Caco-2 (cell line): ENCODE measurements at regions not wholly inside any gene's neighbourhood (a gene's known extent, or its start where the extent isn't known, plus 50 kb on each side); places are given as distances from the start of the nearest gene placed in this dataset.

Experiments used
- BruUV-seq: library from RNA; stranded (reverse); fragments of 400-500 nt; replicated peaks from 2 replicates; lab custom pipeline; 2021; lab: Mats Ljungman, UMichigan
- CTCF ChIA-PET: fragments of 300-600 bp; sonication (Branson Sonifier 250); formaldehyde crosslinking; loops from one replicate; lab custom pipeline; 2022; ENCODE audit warnings: antibody characterized with exemption; lab: Charles Lee
- POLR2A ChIA-PET: fragments of 300-600 bp; sonication (Branson Sonifier 250); formaldehyde crosslinking; loops from one replicate; lab custom pipeline; 2022; ENCODE audit warnings: antibody characterized with exemption; lab: Charles Lee
- DNase-seq, 2 experiments: peaks; one replicate each; pipeline versions ENCODE4 v3.0.0 to v3.0.0-alpha.2; 2020 to 2022
- H3K27me3 ChIP-seq: replicated peaks from 2 replicates; pipeline ENCODE4 v1.6.0; 2011; ENCODE audit warnings: low read length; ENCODE audit not compliant: control insufficient read depth, insufficient read depth
- H3K36me3 ChIP-seq: 2 replicates; pipeline ENCODE4 v1.5.1; 2011; ENCODE audit warnings: low read length; ENCODE audit not compliant: control insufficient read depth, insufficient read depth
- H3K4me1 ChIP-seq: fragments of 250-450 bp; sonication (Bioruptor Pico); 2 replicates; pipeline ENCODE4 v1.5.1; 2020; ENCODE audit warnings: mild to moderate bottlenecking
- H3K4me3 ChIP-seq: 2 replicates; pipeline ENCODE4 v1.5.1; 2011; ENCODE audit warnings: low read depth, mild to moderate bottlenecking, control low read depth, low read length
- H3K9me3 ChIP-seq: fragments of 250-450 bp; sonication (Bioruptor Pico); 2 replicates; pipeline ENCODE4 v1.5.1; 2020; ENCODE audit warnings: mild to moderate bottlenecking, moderate library complexity
- H3K27ac Mint-ChIP-seq: one replicate; pipeline ENCODE4 v1.8.0; 2022; ENCODE audit warnings: mixed read lengths; ENCODE audit not compliant: unreplicated experiment
- H3K27me3 Mint-ChIP-seq: one replicate; pipeline ENCODE4 v1.8.0; 2022; ENCODE audit warnings: mixed read lengths; ENCODE audit not compliant: insufficient read depth, unreplicated experiment
- H3K36me3 Mint-ChIP-seq: one replicate; pipeline ENCODE4 v1.8.0; 2022; ENCODE audit warnings: mild to moderate bottlenecking, mixed read lengths; ENCODE audit not compliant: insufficient read depth, unreplicated experiment
- H3K4me1 Mint-ChIP-seq: one replicate; pipeline ENCODE4 v1.8.0; 2022; ENCODE audit warnings: low read depth, mixed read lengths; ENCODE audit not compliant: unreplicated experiment
- H3K4me3 Mint-ChIP-seq: one replicate; pipeline ENCODE4 v1.8.0; 2022; ENCODE audit warnings: mild to moderate bottlenecking, moderate library complexity, mixed read lengths; ENCODE audit not compliant: unreplicated experiment
- H3K9me3 Mint-ChIP-seq: one replicate; pipeline ENCODE4 v1.8.0; 2022; ENCODE audit warnings: mixed read lengths; ENCODE audit not compliant: unreplicated experiment
- CTCF ChIP-seq, 2 experiments: fragments of 200-600 bp in 1 of 2; IDR thresholded peaks; 1 replicate in 1 of 2; 2 replicates in 1 of 2; pipeline versions ENCODE4 v1.5.1 to v1.8.0; 2011 to 2022; ENCODE audit warnings: antibody characterized with exemption in 1 of 2, control low read depth in 1 of 2, inconsistent platforms in 1 of 2, low read depth in 1 of 2, low read length in 1 of 2, mild to moderate bottlenecking in 1 of 2, moderate library complexity in 1 of 2; ENCODE audit not compliant: insufficient read depth in 1 of 2, severe bottlenecking in 1 of 2, unreplicated experiment in 1 of 2
- intact Hi-C: fragments of 100-400 bp; cut with micrococcal nuclease; formaldehyde crosslinking; loops from one replicate; pipeline ENCODE4 v1.10.0; 2022; ENCODE audit not compliant: unreplicated experiment

- Histone ChIP-seq H3K4me1 (no peaks in the 10 kb centered on the region), H3K27me3 (no peaks in the 10 kb centered on the region), H3K4me3 (no peak overlapping the region), H3K36me3 (no peaks in the 10 kb centered on the region), H3K9me3 (no peaks in the 10 kb centered on the region)
- no peak for DNase-seq
- Mint-ChIP-seq H3K4me1 (no peaks in the 10 kb centered on the region), H3K4me3 (no peak overlapping the region), H3K27me3 (peaks cover 7% of the 10 kb centered on the region), H3K27ac (no peak overlapping the region), H3K36me3 (no peaks in the 10 kb centered on the region), H3K9me3 (no peaks in the 10 kb centered on the region)
- TF ChIP-seq CTCF (IDR thresholded peaks at IDR 0.05; ENCODE audit: insufficient read depth in 1 of 2, low read depth in 1 of 2, low read length in 1 of 2, severe bottlenecking in 1 of 2, unreplicated experiment in 1 of 2) = no peak
- ChIA-PET CTCF (no interaction called here), POLR2A (no interaction called here)
- intact Hi-C loops = no loop called here
- BruUV-seq = no TSS peak
These were observed 615.9 kb downstream of the RNF144B start for GRCh38 chr6:19002976-19003560.

DNA sequence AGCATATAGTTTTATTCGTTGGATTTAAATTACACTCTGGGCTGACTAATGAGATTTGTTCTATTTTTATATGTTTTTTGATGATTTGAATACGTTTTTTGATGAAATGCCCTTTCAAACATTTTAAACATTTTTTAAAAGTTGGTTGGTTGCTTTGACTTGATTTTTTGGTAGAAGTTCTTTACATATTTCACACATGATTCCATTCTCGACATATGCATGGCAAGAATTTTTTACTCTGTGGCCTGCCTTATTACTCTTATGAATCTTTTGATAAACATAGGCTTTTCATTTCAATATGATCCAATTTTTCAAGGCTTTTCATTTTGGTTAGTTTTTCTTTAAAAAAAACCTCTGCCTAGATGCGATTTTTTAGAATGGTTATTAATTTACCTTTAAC, 617.0 kb downstream of the RNF144B start:
- Mint-ChIP-seq H3K4me3 (no peak overlapping the region), H3K9me3 (no peaks in the 10 kb centered on the region), H3K4me1 (no peaks in the 10 kb centered on the region), H3K27me3 (peaks cover 6% of the 10 kb centered on the region), H3K27ac (no peak overlapping the region), H3K36me3 (no peaks in the 10 kb centered on the region)
- Histone ChIP-seq H3K27me3 (no peaks in the 10 kb centered on the region), H3K4me1 (no peaks in the 10 kb centered on the region), H3K36me3 (no peaks in the 10 kb centered on the region), H3K9me3 (no peaks in the 10 kb centered on the region), H3K4me3 (no peak overlapping the region)
- intact Hi-C loops = no loop called here
- DNase-seq = no peak
- no TSS peak for BruUV-seq
- ChIA-PET POLR2A (no interaction called here), CTCF (no interaction called here)
- TF ChIP-seq CTCF (IDR thresholded peaks at IDR 0.05; ENCODE audit: insufficient read depth in 1 of 2, low read depth in 1 of 2, low read length in 1 of 2, severe bottlenecking in 1 of 2, unreplicated experiment in 1 of 2) = no peak

- H3K4me1 ChIP-seq = no peaks in the 10 kb centered on the region
- Mint-ChIP-seq H3K27ac (no peak overlapping the region), H3K4me3 (no peak overlapping the region), H3K4me1 (no peaks in the 10 kb centered on the region), H3K9me3 (no peaks in the 10 kb centered on the region), H3K36me3 (no peaks in the 10 kb centered on the region), H3K27me3 (peaks cover 3% of the 10 kb centered on the region)
- H3K36me3 ChIP-seq = no peaks in the 10 kb centered on the region
- DNase-seq = no peak
- ChIA-PET POLR2A (no interaction called here), CTCF (no interaction called here)
- BruUV-seq = no TSS peak
- H3K27me3 ChIP-seq = no peaks in the 10 kb centered on the region
- H3K4me3 ChIP-seq = no peak overlapping the region
- no peak for TF ChIP-seq CTCF (IDR thresholded peaks at IDR 0.05; ENCODE audit: insufficient read depth in 1 of 2, low read depth in 1 of 2, low read length in 1 of 2, severe bottlenecking in 1 of 2, unreplicated experiment in 1 of 2)
- intact Hi-C loops = no loop called here
- no peaks in the 10 kb centered on the region for H3K9me3 ChIP-seq
These were observed 622.6 kb downstream of the RNF144B start for GRCh38 chr6:19009769-19010168.
